Endodermal cell (in vitro differentiated cells): ENCODE measurements at regions not wholly inside any gene's neighbourhood (a gene's known extent, or its start where the extent isn't known, plus 50 kb on each side); places are given as distances from the start of the nearest gene placed in this dataset.

Experiments
- DNase-seq: peaks from one replicate; pipeline ENCODE4 v3.0.0-alpha.2; 2017
- H3K27ac ChIP-seq: 2 replicates; pipeline ENCODE4 v1.5.1; 2013; ENCODE audit warnings: mild to moderate bottlenecking, low read depth, low read length, moderate library complexity
- H3K27me3 ChIP-seq: 2 replicates; pipeline ENCODE4 v1.6.1; 2013; ENCODE audit warnings: mild to moderate bottlenecking, low read length, moderate library complexity; ENCODE audit not compliant: insufficient read depth, control insufficient read depth, poor library complexity, severe bottlenecking
- H3K36me3 ChIP-seq: 2 replicates; pipeline ENCODE4 v1.7.0; 2013; ENCODE audit warnings: mild to moderate bottlenecking, low read length, moderate library complexity; ENCODE audit not compliant: control insufficient read depth, insufficient read depth
- H3K4me1 ChIP-seq: one replicate; pipeline ENCODE4 v1.7.0; 2013; ENCODE audit warnings: low read length; ENCODE audit not compliant: control insufficient read depth, insufficient read depth
- H3K4me3 ChIP-seq: 2 replicates; pipeline ENCODE4 v1.5.1; 2013; ENCODE audit warnings: mild to moderate bottlenecking, low read length, moderate library complexity
- H3K9ac ChIP-seq: 2 replicates; pipeline ENCODE4 v1.6.1; 2013; ENCODE audit warnings: mild to moderate bottlenecking, low read length, moderate library complexity; ENCODE audit not compliant: poor library complexity, severe bottlenecking; ENCODE audit errors: extremely low read depth
- H3K9me3 ChIP-seq: 2 replicates; pipeline ENCODE4 v1.6.1; 2013; ENCODE audit warnings: mild to moderate bottlenecking, low read length, moderate library complexity; ENCODE audit not compliant: control insufficient read depth
- H3K27ac Mint-ChIP-seq: 2 replicates; pipeline ENCODE4 v1.8.0; 2020; ENCODE audit warnings: mixed read lengths
- H3K27me3 Mint-ChIP-seq: 2 replicates; pipeline ENCODE4 v1.8.0; 2021; ENCODE audit warnings: mild to moderate bottlenecking, mixed read lengths; ENCODE audit not compliant: insufficient read depth
- H3K36me3 Mint-ChIP-seq: 2 replicates; pipeline ENCODE4 v1.8.0; 2020; ENCODE audit warnings: low read depth, mixed read lengths
- H3K4me1 Mint-ChIP-seq: 2 replicates; pipeline ENCODE4 v1.8.0; 2020; ENCODE audit warnings: mixed read lengths
- H3K4me3 Mint-ChIP-seq: 2 replicates; pipeline ENCODE4 v1.8.0; 2020; ENCODE audit warnings: mild to moderate bottlenecking, moderate library complexity, mixed read lengths
- H3K9me3 Mint-ChIP-seq: 2 replicates; pipeline ENCODE4 v1.8.0; 2020; ENCODE audit warnings: mild to moderate bottlenecking, mixed read lengths
- CTCF ChIP-seq: fragments of 200-600 bp; sonication (generic); conservative IDR thresholded peaks from 2 replicates; pipeline ENCODE4 v1.5.0; 2021; ENCODE audit warnings: antibody characterized with exemption, mild to moderate bottlenecking
- WGBS, 2 experiments: methylation state at CpG; one replicate each; pipeline versions ENCODE4 v1.1.5 to v1.1.7; 2013; ENCODE audit warnings: missing lambda C conversion rate in 2 of 2, mixed read lengths in 1 of 2; ENCODE audit not compliant: insufficient coverage in 1 of 2, insufficient read length in 1 of 2; 5-methylcytosine and 5-hydroxymethylcytosine counted together

GRCh38 chrX:93468075-93468474, 205.3 kb downstream of the NAP1L3 start:
- Mint-ChIP-seq H3K27ac (no peak overlapping the region), H3K9me3 (no peaks in the 10 kb centered on the region), H3K27me3 (no peaks in the 10 kb centered on the region), H3K4me1 (no peaks in the 10 kb centered on the region), H3K36me3 (no peaks in the 10 kb centered on the region), H3K4me3 (no peak overlapping the region)
- no peaks in the 10 kb centered on the region for H3K4me1 ChIP-seq
- no peaks in the 10 kb centered on the region for H3K36me3 ChIP-seq
- no peak for TF ChIP-seq CTCF
- no peak overlapping the region for H3K9ac ChIP-seq
- no peak overlapping the region for H3K4me3 ChIP-seq
- H3K9me3 ChIP-seq, result no peaks in the 10 kb centered on the region
- 87 to 100% methylated on average over 1 to 4 of the region's 4 CpGs for WGBS, 2 experiments
- H3K27me3 ChIP-seq, result no peaks in the 10 kb centered on the region
- no peak overlapping the region for H3K27ac ChIP-seq
- DNase-seq, result no peak

- no peak for TF ChIP-seq CTCF
- Histone ChIP-seq H3K9ac (no peak overlapping the region), H3K27ac (no peak overlapping the region), H3K9me3 (no peaks in the 10 kb centered on the region), H3K4me3 (no peak overlapping the region), H3K36me3 (no peaks in the 10 kb centered on the region), H3K27me3 (no peaks in the 10 kb centered on the region), H3K4me1 (no peaks in the 10 kb centered on the region)
- Mint-ChIP-seq H3K4me3 (no peak overlapping the region), H3K27me3 (no peaks in the 10 kb centered on the region), H3K27ac (no peak overlapping the region), H3K9me3 (peaks cover 5% of the 10 kb centered on the region), H3K36me3 (no peaks in the 10 kb centered on the region), H3K4me1 (no peaks in the 10 kb centered on the region)
- no peak for DNase-seq
- no CpG with 5 or more reads among the region's 1 CpG for WGBS, 2 experiments
Measured at GRCh38 chrX:93466383-93466782, 207.0 kb downstream of the NAP1L3 start.

DNA sequence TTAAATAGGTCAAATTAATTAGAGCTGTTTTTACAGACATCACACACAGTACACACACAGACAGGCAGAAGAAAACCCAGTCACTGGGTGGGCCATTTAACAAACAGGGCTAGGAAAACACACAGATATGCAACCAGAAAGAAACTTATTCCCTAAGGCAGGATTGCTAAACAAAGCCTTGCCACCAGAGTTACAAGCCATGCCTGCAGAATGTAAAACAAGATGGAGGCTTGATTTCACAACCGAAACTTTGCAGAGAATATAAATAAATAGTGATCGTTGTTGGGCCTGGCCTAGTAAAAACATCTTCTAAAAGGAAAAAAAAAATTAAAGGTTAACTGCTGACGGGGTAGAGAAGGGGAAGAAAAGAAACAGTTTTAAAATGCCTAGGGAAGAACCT, 212.3 kb downstream of the NAP1L3 start:
- no peaks in the 10 kb centered on the region for H3K9me3 ChIP-seq
- no peaks in the 10 kb centered on the region for H3K4me1 Mint-ChIP-seq
- 92% methylated on average over 3 of the region's 3 CpGs; no CpG with 5 or more reads in 1 of the 2 experiments for WGBS, 2 experiments
- H3K36me3 Mint-ChIP-seq, result no peaks in the 10 kb centered on the region
- H3K36me3 ChIP-seq, result no peaks in the 10 kb centered on the region
- no peak overlapping the region for H3K4me3 ChIP-seq
- H3K9ac ChIP-seq, result no peak overlapping the region
- H3K4me3 Mint-ChIP-seq, result no peak overlapping the region
- no peaks in the 10 kb centered on the region for H3K27me3 Mint-ChIP-seq
- no peak for DNase-seq
- peaks cover 6% of the 10 kb centered on the region for H3K9me3 Mint-ChIP-seq
- no peak overlapping the region for H3K27ac ChIP-seq
- no peak for TF ChIP-seq CTCF
- H3K27ac Mint-ChIP-seq, result no peak overlapping the region
- no peaks in the 10 kb centered on the region for H3K4me1 ChIP-seq
- H3K27me3 ChIP-seq, result no peaks in the 10 kb centered on the region
